Neural progenitor cell (in vitro differentiated cells): ENCODE measurements at regions not wholly inside any gene's neighbourhood (a gene's known extent, or its start where the extent isn't known, plus 50 kb on each side); places are given as distances from the start of the nearest gene placed in this dataset.

ENCODE experiments used
- DNase-seq: peaks from one replicate; pipeline ENCODE4 v3.0.0-alpha.2; 2016; ENCODE audit warnings: low spot score
- H2AFZ ChIP-seq: fragments of 200-600 bp; sonication (generic); replicated peaks from 2 replicates; pipeline ENCODE4 v1.6.1; 2016; ENCODE audit warnings: antibody characterized with exemption
- H3F3A ChIP-seq: fragments of 200-600 bp; sonication (generic); 2 replicates; pipeline ENCODE4 v1.6.1; 2016; ENCODE audit warnings: antibody characterized with exemption, low read depth
- H3K27ac ChIP-seq: fragments of 200-600 bp; sonication (generic); 2 replicates; pipeline ENCODE4 v1.5.1; 2016; ENCODE audit warnings: mild to moderate bottlenecking
- H3K27me3 ChIP-seq: fragments of 200-600 bp; sonication (generic); 2 replicates; pipeline ENCODE4 v1.6.1; 2016; ENCODE audit warnings: mild to moderate bottlenecking, moderate library complexity
- H3K36me3 ChIP-seq: fragments of 200-600 bp; sonication (generic); 2 replicates; pipeline ENCODE4 v1.5.1; 2016
- H3K4me1 ChIP-seq: fragments of 200-600 bp; sonication (generic); 2 replicates; pipeline ENCODE4 v1.6.1; 2016; ENCODE audit warnings: mixed run types
- H3K4me2 ChIP-seq: fragments of 200-600 bp; sonication (generic); 2 replicates; pipeline ENCODE4 v1.6.1; 2016
- H3K4me3 ChIP-seq: fragments of 200-600 bp; sonication (generic); 2 replicates; pipeline ENCODE4 v1.5.1; 2016
- H3K79me2 ChIP-seq: fragments of 200-600 bp; sonication (generic); 2 replicates; pipeline ENCODE4 v1.6.1; 2016; ENCODE audit warnings: low read depth
- H3K9ac ChIP-seq: fragments of 200-600 bp; sonication (generic); 2 replicates; pipeline ENCODE4 v1.6.1; 2016
- H3K9me3 ChIP-seq: fragments of 200-600 bp; sonication (generic); 2 replicates; pipeline ENCODE4 v1.5.1; 2016; ENCODE audit warnings: low read depth
- H4K20me1 ChIP-seq: fragments of 200-600 bp; sonication (generic); 2 replicates; pipeline ENCODE4 v1.6.1; 2016; ENCODE audit warnings: low read depth
- H3K27ac Mint-ChIP-seq: 3 replicates; pipeline ENCODE4 v1.8.0; 2021; ENCODE audit warnings: mixed read lengths
- H3K27me3 Mint-ChIP-seq: 2 replicates; pipeline ENCODE4 v1.8.0; 2022; ENCODE audit warnings: low read depth, mild to moderate bottlenecking, inconsistent platforms, moderate library complexity, mixed read lengths; ENCODE audit not compliant: insufficient read depth
- H3K36me3 Mint-ChIP-seq: 3 replicates; pipeline ENCODE4 v1.8.0; 2021; ENCODE audit warnings: mixed read lengths
- H3K4me1 Mint-ChIP-seq: 3 replicates; pipeline ENCODE4 v1.8.0; 2021; ENCODE audit warnings: mixed read lengths
- H3K4me3 Mint-ChIP-seq: 3 replicates; pipeline ENCODE4 v1.8.0; 2021; ENCODE audit warnings: mild to moderate bottlenecking, moderate library complexity, mixed read lengths
- H3K9me3 Mint-ChIP-seq: 3 replicates; pipeline ENCODE4 v1.8.0; 2020; ENCODE audit warnings: mixed read lengths
- EZH2 ChIP-seq: fragments of 200-600 bp; sonication (generic); IDR thresholded peaks from 2 replicates; pipeline ENCODE4 v1.6.1; 2017; ENCODE audit warnings: antibody characterized with exemption, mild to moderate bottlenecking, moderate library complexity
- EZH2phosphoT487 ChIP-seq: fragments of 200-600 bp; sonication (generic); IDR thresholded peaks from 2 replicates; pipeline ENCODE4 v1.6.1; 2017; ENCODE audit warnings: antibody characterized with exemption
- TF ChIP-seq, protein P1 (sequence below): fragments of 200-600 bp; sonication (generic); IDR thresholded peaks from 2 replicates; pipeline ENCODE4 v1.5.1; 2017; ENCODE audit warnings: antibody characterized with exemption, mild to moderate bottlenecking

DNA sequence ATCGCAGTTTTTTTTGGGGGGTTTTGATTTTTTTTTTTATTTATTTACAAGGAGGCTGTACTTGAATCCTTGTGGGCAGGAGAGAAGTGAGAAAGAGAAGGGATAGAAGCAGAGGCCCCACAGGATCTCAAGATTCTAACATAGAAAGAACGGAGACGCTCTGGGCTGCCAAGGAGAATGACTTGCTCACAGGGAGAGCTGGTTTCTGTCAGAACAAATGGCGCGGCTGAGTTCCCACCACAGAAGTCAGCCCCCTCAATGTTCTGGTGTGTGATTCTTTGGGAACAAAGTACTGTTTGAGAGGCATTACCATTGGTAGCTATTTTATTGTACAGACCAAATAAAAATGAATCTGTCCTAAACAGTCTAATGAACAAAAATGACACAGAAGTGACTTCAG is 80.6 kb downstream of the ATXN3L start:
- peaks cover 9% of the 10 kb centered on the region for H3K4me1 Mint-ChIP-seq
- H3K4me3 Mint-ChIP-seq, result no peak overlapping the region

DNA sequence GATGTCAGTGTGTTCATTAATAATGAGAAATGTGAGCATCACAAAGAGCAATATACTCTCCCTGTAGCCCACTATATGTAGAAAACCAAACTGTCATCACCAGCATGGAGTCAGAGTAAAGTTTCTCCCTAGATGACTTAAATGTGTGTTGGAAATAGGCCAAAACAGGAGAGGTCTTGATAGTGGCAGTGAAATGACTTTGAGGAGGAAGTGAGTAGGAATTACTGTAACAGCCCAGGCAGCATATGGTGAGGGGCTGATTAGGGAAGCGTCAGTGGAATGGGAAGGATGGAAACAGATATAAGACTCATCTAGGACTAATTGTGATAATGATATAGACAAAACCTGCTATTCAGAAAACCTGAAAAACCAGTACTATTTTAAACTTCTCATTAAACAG is 83.9 kb downstream of the ATXN3L start:
- Mint-ChIP-seq H3K36me3 (no peaks in the 10 kb centered on the region), H3K4me1 (peaks cover 8% of the 10 kb centered on the region), H3K4me3 (no peak overlapping the region), H3K27me3 (no peaks in the 10 kb centered on the region), H3K27ac (no peak overlapping the region), H3K9me3 (peaks cover 2% of the 10 kb centered on the region)
- Histone ChIP-seq H3K4me3 (no peak overlapping the region), H3K79me2 (no peaks in the 10 kb centered on the region), H3K27me3 (no peaks in the 10 kb centered on the region), H4K20me1 (no peaks in the 10 kb centered on the region), H3K27ac (no peak overlapping the region), H2AFZ (no peak overlapping the region), H3K9me3 (no peaks in the 10 kb centered on the region), H3K4me2 (no peak overlapping the region), H3K4me1 (no peaks in the 10 kb centered on the region), H3K36me3 (no peaks in the 10 kb centered on the region), H3F3A (no peaks in the 10 kb centered on the region), H3K9ac (no peak overlapping the region)
- no peak for DNase-seq
- no peak for TF ChIP-seq EZH2
- TF ChIP-seq, protein P1, sequence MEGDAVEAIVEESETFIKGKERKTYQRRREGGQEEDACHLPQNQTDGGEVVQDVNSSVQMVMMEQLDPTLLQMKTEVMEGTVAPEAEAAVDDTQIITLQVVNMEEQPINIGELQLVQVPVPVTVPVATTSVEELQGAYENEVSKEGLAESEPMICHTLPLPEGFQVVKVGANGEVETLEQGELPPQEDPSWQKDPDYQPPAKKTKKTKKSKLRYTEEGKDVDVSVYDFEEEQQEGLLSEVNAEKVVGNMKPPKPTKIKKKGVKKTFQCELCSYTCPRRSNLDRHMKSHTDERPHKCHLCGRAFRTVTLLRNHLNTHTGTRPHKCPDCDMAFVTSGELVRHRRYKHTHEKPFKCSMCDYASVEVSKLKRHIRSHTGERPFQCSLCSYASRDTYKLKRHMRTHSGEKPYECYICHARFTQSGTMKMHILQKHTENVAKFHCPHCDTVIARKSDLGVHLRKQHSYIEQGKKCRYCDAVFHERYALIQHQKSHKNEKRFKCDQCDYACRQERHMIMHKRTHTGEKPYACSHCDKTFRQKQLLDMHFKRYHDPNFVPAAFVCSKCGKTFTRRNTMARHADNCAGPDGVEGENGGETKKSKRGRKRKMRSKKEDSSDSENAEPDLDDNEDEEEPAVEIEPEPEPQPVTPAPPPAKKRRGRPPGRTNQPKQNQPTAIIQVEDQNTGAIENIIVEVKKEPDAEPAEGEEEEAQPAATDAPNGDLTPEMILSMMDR, result no peak
- TF ChIP-seq EZH2phosphoT487, result no peak

More for the DNA sequence above, 80.6 kb downstream of the ATXN3L start:
- DNase-seq, result no peak
- H3K4me2 ChIP-seq, result no peak overlapping the region
- no peak overlapping the region for H3K27ac Mint-ChIP-seq
- no peaks in the 10 kb centered on the region for H3K4me1 ChIP-seq
- no peaks in the 10 kb centered on the region for H3K27me3 Mint-ChIP-seq
- H2AFZ ChIP-seq, result peak overlapping the region; percentile 79
- TF ChIP-seq, protein P1, result no peak
- TF ChIP-seq EZH2phosphoT487 (no peak), EZH2 (no peak)
- no peak overlapping the region for H3K4me3 ChIP-seq
- H3K36me3 Mint-ChIP-seq, result no peaks in the 10 kb centered on the region
- H3K27ac ChIP-seq, result no peak overlapping the region
- no peak overlapping the region for H3K9ac ChIP-seq
- no peaks in the 10 kb centered on the region for H4K20me1 ChIP-seq
- H3K79me2 ChIP-seq, result no peaks in the 10 kb centered on the region
- peaks cover 7% of the 10 kb centered on the region for H3K9me3 Mint-ChIP-seq
- no peaks in the 10 kb centered on the region for H3K27me3 ChIP-seq
- no peaks in the 10 kb centered on the region for H3F3A ChIP-seq
- H3K36me3 ChIP-seq, result no peaks in the 10 kb centered on the region
- H3K9me3 ChIP-seq, result no peaks in the 10 kb centered on the region

DNA sequence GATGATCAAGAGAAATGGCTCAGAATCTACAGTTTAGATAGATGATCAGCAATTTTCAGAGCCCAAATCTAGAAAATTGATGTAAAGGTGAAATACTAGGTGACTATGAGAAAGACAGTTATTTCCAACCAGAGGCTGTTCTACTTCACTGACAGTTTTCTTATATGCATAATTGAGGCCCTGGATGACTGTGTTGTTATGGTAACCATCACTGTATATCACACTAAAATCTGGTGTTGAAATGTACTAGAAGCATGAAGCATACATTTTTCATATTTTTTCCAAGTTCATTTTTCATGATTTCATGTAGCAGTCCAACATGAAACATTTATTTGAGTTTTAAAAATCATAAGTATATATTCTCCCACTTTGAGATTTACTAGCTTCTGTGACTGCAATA is 87.4 kb downstream of the ATXN3L start:
- H3K9ac ChIP-seq, result no peak overlapping the region
- H3K27ac Mint-ChIP-seq, result no peak overlapping the region
- H3K4me3 ChIP-seq, result no peak overlapping the region
- no peak overlapping the region for H3K4me2 ChIP-seq
- H3K4me3 Mint-ChIP-seq, result no peak overlapping the region
- no peaks in the 10 kb centered on the region for H4K20me1 ChIP-seq
- no peaks in the 10 kb centered on the region for H3K9me3 ChIP-seq
- no peaks in the 10 kb centered on the region for H3K36me3 ChIP-seq
- H3F3A ChIP-seq, result no peaks in the 10 kb centered on the region
- no peak overlapping the region for H3K27ac ChIP-seq
- H2AFZ ChIP-seq, result no peak overlapping the region
- H3K79me2 ChIP-seq, result no peaks in the 10 kb centered on the region
- H3K27me3 ChIP-seq, result no peaks in the 10 kb centered on the region
- no peaks in the 10 kb centered on the region for H3K9me3 Mint-ChIP-seq
- H3K27me3 Mint-ChIP-seq, result no peaks in the 10 kb centered on the region
- no peaks in the 10 kb centered on the region for H3K4me1 Mint-ChIP-seq
- H3K36me3 Mint-ChIP-seq, result no peaks in the 10 kb centered on the region
- no peak for DNase-seq
- H3K4me1 ChIP-seq, result no peaks in the 10 kb centered on the region
- TF ChIP-seq EZH2phosphoT487, result no peak
- TF ChIP-seq, protein P1, result no peak

DNA sequence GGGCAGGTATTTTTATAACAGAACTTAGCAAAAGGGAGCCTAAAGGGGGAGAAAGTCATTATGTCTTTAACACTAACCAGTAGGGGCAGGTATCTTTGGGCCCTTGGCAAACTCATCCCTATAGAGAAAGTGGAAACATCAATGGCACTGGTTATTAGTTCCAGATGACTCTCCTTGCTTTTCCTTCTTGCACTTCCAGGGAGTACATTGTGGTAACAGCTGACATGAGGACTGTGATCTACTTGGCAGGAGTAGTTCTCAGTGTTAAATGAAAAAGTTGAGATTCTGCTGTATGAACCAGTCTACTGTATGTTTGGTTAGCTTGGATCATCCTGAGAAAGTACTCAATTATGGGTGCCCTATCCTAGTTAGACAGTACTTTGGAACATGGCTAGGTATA is 93.6 kb downstream of the ATXN3L start:
- Histone ChIP-seq H3K27ac (no peak overlapping the region), H2AFZ (no peak overlapping the region), H3F3A (no peaks in the 10 kb centered on the region), H3K9me3 (no peaks in the 10 kb centered on the region), H4K20me1 (no peaks in the 10 kb centered on the region), H3K4me1 (peaks cover 4% of the 10 kb centered on the region), H3K27me3 (no peaks in the 10 kb centered on the region), H3K36me3 (no peaks in the 10 kb centered on the region), H3K9ac (no peak overlapping the region), H3K4me2 (no peak overlapping the region), H3K4me3 (no peak overlapping the region), H3K79me2 (no peaks in the 10 kb centered on the region)
- TF ChIP-seq EZH2 (no peak), EZH2phosphoT487 (no peak)
- TF ChIP-seq, protein P1, result no peak
- Mint-ChIP-seq H3K36me3 (no peaks in the 10 kb centered on the region), H3K27ac (no peak overlapping the region), H3K4me3 (no peak overlapping the region), H3K27me3 (no peaks in the 10 kb centered on the region), H3K9me3 (peaks cover 4% of the 10 kb centered on the region), H3K4me1 (no peaks in the 10 kb centered on the region)
- DNase-seq, result no peak
